ENCODE measurements at regions not wholly inside any gene's neighbourhood (a gene's known extent, or its start where the extent isn't known, plus 50 kb on each side); places are given as distances from the start of the nearest gene placed in this dataset.
A peak's percentile ranks its signal among the peaks of the same experiment; 100 is the strongest.
"Not testable (repeated sequence)": the region's sequence is repeated elsewhere in the genome, so short reads cannot be mapped to it uniquely, and the experiment has no call there.

DNA sequence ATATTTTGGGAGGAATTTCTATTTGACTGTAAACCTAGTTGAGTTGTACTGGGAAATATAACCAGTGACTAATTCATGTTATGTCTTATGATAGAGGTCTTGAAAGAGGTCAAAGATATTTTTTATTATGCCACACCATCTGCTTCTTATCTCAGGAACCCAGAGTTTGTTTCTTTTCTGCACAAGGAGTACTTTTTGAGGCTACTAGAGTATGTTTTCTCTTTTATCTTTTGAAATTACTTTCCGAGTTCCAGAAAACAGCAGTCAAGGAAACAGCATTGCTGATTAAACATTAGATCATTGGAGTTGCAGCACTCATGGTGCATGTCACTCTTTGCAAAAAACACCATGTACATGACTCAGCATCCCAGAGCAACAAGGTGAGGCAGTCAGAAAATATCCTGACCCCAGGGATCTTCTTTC lies 645.8 kb upstream of the NR2F2 start:
- DNase-seq (ENCODE audit: low read depth): peak; percentile 64

DNA sequence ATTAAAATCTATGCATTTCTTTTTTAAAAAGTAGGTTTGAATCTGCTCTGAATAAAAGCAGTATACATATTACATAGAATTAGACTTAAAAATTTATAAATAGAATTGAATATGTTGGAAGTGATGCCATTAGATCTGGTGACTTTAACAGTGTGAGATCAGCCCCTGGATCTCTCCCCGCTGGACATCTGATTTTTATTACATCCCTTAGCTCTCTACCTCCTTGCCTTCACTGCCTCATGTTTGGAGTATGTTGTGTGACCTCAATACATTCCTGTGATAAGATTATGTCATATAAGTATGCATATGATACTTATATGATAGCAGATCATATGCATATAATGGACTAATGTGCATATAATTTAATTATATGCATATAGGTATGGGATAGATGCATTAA lies 643.4 kb upstream of the NR2F2 start:
- DNase-seq (ENCODE audit: low read depth): no peak

DNA sequence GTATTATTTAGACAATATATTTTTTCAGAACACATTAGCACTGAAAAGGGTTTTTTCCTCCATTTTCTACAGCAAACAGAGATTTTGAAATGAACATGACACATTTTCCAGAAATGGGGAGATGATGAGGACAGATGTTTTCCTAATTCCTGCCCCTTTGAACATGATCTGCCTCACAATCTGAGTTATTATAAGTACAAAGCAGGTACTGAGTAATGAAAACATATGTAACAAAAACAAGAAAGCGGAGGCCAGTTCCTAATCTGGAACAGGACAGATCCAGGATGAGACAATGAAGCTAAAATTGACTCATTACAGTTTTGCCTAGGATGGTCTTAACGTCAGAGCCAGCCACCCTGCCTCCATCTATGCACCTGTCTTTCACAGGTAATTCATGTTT lies 642.8 kb upstream of the NR2F2 start:
- no peak for DNase-seq (ENCODE audit: low read depth)

DNA sequence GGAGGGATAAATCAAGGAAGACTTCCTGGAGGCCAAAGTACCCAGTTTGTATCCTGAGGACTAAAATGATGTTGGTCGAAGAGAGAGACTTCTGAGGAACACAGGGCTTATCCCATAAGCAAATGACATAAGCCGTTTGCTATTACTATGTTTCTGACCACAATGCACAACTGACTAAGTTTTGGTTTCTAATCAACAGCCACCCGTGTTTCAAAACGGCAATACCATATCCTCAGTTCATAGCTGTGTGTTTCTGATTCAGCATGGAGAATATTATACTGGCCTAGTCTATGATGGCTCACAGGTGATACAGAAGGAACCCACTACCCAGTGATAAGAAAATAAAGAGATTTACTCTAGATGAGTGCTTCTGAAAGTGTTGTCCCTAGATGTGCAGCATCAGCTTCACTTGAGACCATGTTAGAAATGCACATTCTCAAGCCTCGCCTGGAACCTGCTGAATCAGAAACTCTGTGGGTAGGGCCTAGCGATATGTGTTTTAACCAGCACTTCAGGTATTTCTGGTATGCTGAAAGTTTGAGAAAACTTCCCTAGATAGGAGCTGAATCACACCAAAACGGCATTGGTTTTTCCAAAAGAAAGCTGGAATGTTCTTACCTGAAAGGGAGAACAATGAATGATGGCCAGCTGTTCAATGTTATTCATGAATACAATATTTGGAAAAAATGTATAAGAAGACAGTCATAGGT lies 639.7 kb upstream of the NR2F2 start:
- DNase-seq (ENCODE audit: low read depth): no peak

DNA sequence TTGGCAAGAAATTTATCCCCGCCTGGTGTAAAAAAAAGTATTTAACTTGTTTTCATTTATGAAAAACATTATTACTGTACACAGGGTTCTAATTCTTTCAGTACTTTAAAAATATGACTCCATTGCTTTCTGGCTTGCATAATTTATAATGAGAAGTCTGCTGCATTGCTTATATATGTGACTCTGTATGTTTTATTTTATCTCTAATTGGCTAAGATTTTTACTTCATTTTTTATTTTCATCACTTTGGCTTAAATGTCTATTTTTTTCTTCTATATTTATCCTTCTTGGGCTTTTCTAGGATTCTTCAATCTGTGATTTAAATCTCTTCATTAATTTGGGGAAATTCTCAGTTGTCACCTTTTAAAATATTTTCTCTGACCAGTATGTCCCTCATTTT lies 636.6 kb upstream of the NR2F2 start:
- no peak for DNase-seq (ENCODE audit: low read depth)

DNA sequence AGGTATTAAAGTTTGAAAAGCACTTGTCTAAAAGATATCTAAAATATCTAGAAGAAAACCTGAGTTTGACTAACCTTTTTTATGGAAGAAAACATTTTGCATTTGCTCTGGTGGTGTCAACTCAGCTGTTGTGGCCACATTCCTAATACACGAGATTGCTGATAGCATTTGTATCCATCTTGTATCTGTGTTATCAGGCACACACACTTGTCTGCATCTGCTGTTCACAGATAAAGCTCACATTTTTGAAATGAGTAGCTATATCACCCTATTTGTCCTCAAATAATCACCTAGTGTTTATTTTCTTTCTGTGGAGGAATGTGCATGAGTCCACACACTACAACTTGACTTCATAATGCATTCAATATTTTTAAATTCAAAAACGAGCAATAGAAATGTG lies 632.3 kb upstream of the NR2F2 start:
- no peak for DNase-seq (ENCODE audit: low read depth)

DNA sequence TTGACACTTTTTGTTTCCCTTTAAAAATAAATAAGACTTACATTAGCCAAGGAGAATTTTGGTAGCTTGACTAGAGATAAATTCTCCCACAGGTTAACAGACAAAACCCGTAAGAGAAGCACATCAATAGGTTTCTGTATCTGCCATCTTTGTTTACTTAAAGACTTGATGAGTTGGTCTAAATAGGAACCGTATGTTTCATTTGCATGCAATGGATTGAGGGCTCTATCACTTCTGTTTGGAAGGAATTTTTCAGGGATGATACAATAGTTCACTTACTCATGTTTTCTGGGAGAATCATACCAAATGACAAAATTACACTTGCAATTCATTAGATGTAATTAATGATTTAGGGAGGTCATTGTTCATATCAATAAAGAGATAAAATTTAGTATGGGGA lies 631.5 kb upstream of the NR2F2 start:
- DNase-seq (ENCODE audit: low read depth): no peak

DNA sequence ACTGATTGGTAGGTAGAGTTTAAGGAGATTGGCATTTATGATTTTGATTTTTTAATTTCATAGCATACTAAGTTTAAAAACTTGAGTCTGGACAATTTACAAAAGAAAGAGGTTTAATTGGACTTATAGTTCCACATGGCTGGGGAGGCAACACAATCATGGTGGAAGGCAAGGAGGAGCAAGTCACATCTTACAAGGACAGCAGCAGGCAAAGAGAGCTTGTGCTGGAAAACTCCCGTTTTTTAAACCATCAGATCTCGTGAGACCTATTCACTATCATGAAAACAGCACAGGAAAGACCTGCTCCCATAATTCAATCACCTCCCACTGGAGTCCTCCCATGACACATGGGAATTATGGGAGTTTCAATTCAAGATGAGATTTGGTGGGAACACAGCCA lies 630.9 kb upstream of the NR2F2 start:
- DNase-seq (ENCODE audit: low read depth): no peak

DNA sequence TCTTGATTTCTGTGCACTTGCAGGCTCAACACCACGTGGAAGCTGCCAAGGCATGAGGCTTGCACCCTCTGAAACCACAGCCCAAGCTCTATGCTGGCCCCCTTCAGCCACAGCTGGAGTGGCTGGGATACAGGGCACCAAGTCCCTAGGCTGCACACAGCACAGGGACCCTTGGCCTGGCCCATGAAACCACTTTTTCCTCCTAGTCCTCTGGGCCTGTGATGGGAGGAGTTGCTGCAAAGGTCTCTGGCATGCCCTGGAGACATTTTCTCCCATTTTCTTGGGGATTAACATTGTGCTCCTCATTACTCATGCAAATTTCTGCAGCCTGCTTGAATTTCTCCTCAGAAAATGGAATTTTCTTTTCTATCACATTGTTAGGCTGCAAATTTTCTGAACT lies 629.8 kb upstream of the NR2F2 start:
- DNase-seq (ENCODE audit: low read depth): not testable (repeated sequence)

DNA sequence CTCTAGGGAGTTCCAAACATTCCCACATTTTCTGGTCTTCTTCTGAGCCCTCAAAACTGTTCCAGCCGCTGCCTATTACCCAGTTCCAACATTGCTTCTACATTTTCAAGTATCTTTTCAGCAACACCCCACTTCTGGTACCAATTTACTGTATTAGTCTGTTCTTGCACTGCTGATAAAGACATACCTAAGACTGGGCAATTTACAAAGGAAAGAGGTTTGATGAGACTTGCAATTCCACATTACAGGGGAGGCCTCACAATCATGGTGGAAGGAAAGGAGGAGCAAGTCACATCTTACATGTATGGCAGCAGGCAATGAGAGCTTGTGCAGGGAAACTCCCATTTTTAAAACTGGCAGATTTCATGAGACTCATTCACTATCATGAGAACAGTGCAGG lies 629.1 kb upstream of the NR2F2 start:
- no peak for DNase-seq (ENCODE audit: low read depth)

DNA sequence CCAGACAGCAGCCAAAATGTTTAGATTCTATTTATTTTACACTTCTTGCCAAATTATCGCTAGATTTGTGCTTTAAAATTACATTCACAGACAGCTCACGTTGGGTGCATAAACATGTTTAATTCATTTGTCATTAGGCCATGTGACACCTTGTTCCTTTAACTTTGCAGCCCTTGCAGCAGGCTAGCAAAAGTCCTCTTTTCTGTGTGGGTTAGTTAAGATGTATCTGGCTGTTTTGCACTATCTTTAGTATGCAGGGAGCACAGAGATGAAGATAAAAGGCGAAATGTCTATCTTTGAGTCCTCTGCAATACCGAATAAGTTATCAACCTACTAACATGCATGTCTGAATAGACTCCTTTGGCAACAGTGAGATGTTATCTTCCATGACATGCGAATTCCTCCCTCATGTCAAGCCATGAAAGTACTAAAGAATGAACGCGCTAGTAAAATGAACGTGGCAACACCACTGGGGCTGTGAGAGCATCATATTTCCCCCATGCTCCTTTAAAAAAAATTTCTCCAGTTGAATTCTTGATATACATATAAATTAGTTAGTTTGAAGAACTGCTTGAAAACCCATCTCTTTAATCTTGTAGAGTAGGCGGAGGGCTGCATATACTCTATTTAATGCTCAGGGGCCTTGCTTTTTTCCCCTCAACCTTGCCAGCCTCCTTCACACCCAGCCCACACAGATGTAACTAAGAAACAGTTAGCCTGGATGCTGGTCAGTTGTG lies 620.4 kb upstream of the NR2F2 start:
- DNase-seq (ENCODE audit: low read depth): no peak

DNA sequence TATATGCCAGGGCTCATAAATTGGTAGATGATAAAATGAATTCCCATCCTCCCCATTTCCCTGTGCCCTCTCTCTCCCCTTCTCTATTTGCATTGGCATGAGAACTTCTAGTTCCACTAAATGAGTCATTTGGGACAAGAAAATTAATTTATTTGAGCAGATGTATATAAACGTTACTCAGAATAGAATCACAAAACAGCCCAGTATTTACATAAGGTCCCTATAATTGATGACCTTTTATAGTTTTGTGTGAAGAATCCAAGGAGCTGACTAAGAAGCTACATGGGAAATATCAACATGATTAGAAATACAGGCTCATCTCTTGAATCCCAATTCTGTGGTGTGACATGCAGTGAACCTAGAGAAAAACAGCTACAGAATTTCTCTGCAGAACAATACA lies 617.7 kb upstream of the NR2F2 start:
- no peak for DNase-seq (ENCODE audit: low read depth)

DNA sequence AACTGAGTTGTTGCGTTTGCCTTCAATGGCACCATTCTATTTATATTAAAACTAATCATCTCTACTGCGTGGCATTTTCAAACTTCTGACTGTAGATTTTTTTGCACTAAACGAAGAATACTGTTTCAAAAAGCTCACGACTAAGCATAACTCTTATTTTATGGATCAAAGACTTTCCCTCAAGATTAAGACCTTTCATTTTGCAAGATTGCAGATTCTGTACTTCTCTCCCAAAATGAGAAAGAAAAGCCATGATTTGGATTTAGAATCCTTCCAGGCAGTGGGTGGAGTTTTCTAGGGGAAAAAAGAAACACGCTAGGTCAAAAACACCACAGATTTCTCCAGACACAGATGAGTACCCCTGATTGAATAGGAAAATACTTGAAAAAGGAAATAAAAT lies 617.2 kb upstream of the NR2F2 start:
- DNase-seq (ENCODE audit: low read depth): no peak

DNA sequence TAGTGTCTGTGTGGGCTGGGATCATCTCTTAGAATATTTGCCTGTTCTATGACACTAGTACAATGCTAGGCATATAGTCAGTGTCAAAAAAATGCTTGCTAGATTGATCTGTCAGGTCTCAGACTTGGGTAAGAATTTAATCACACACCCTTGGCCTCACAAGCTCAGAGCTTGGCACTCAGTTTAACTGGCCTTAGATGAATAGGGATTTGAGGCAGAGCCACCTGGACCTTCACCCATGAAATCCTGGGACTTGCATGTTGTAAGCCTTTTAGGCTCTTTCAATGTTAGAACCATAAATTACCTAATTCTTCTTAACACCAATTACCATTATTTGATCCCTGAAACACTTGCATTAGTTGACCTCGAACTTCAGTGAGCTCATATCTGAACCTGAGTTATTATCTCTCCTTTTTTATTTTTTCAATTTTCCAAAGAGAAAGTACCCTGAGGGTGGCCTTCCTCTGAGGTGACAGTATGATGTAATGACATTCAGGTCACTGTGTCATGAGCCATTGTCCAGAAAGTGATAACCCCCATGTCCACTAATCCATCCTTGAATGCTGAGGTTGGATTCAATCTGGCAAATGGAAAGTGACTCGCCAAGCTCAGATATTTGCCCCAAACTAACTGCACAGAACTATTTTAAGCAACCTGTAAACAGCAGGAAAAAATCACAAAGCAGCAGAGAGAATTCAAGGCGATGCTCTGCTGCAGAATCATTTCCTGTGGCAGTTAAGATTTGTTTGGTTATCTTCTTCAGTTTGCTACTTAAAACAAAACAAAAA lies 615.2 kb upstream of the NR2F2 start:
- no peak for DNase-seq (ENCODE audit: low read depth)

DNA sequence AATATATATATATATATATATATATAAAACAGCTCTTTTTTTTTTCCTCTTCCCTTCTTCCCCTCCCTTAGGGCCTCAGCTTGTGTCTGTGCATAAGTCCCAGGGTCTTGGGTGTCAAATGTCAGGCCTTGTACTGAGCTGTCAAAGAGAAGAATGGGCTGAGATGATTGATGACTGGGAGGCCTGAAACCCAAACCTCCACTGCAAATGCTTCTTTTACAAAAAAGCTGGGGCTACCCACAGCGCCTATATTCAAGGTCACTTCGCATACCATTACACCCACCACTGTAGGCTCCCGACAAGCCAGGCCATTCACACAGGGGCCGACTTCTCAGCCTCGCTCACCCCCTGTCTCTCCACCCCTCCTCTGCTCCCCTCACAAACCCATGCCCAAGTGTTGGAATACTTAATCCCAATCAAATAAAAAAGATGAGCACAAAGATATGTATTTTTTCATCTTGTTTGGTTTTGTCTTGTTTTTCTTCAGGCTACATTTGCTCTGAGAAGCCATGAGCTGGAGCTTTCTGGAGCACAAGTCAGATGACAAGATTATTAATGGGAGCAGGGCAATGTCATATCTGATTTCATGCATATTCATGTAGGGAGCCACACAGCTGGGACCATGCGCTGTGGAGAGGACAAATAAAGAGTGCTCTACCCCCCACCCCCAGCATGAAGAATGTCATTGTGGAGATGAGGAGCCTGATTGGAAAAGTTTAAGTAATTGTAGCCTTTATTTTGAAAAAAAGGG lies 614.4 kb upstream of the NR2F2 start:
- DNase-seq (ENCODE audit: low read depth): no peak

DNA sequence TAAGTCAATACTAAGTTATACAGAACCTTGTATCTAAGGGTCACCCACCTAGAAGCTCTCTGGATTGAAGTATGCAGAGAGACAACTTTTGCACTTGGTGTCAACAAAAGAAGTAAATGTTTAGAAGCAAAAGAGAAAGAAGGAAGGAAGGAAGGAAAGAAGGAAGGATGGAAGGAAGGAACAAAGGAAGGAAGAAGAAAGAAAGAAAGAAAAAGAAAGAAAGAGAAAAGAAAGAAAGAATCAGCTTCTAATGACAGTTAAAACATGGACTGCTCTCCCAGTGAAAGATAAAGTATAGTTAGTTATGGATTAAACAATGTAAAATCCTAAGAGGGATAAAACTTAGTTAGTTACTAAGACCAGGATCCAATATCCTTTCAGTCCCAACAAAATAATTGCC lies 613.8 kb upstream of the NR2F2 start:
- DNase-seq (ENCODE audit: low read depth): no peak

DNA sequence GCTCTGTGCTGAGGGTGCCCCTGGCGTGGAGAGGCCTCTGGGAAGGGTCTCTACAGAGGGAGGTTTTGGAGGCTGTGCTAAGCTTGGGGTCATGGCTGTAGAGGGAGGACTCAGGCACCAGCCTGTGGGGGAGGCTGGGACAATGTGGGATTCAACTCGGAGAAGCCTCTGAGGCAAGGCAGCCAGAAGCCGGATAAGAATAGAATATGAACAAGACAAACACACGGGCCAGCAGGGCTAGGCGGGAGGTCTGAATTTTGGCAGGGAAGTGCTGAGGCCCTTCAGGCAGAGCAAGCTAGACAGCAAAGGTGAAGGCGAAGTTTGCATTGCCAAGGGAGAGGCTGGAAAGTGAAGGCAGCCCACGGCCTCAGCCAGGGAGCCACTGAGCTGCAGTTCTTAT lies 612.1 kb upstream of the NR2F2 start:
- no peak for DNase-seq (ENCODE audit: low read depth)

DNA sequence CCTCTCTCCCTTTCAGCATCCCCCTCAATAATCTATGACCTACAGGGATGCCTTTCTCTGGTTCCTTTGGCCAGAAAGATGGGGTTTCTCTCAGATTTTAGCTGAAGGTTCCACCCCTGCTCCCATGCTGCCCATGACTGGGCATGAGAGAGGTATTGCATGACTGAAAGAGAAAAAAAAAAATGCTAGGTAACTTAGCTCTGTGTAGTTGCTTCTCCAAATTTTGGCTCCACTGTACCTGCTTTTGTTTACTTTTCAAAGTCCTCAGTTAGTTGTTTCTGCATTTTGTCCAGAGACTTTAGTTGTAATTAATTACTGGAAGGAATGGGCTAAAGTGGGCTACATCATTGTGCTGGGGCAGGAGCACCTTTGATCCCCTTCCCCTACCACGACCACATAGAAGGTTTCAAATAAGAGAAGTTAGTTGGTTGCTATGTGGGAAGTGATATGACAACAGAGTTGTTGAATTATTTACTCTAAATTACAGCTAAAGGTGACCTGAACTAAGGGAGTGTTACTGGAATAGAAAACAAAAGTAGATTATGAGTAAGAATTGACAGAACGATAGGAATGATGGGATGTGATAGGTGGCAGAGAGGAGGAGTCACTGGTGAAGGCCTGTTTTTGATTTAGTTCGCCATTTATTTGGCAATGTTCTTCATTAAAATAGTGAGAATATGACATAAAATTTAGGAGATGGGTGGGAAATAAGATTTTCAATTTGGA lies 605.4 kb upstream of the NR2F2 start:
- no peak for DNase-seq (ENCODE audit: low read depth)

DNA sequence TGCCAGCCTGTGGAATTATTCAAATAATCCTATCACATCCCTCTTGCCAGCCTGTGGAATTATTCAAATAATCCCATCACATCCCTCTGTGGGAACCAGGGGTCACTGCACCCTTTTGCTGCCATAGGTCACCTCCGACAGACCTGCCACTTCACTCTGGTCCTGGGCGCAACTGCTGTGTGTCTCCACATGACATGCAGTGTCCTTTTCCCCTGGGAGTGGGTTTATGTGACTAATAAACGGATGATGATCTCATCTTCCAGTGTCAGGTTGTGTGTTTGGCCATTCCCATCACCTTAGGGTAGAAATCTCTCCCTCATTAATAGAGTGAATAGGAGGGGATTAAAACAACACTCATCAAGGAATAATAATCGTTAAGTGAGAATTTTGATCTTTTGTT lies 603.6 kb upstream of the NR2F2 start:
- no peak for DNase-seq (ENCODE audit: low read depth)

DNA sequence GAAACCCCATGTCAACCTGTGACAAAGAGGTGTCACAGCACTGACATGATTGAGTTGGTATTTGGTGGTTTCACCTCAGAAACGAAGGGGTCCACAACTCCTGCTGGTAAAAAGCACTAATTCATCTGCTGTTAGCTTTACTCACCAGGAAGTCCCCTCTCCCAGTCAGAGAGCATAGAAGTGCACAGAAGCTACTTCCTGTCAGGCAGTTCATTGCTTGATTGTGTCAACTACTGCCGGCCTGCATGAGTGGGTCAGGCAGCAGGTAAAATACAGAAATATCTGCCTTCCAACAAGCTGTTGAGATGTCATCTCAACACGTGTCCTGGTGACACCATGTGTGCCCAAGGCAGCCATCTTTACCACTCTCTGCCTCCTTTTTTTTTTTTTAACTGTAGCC lies 596.6 kb upstream of the NR2F2 start:
- DNase-seq (ENCODE audit: low read depth): no peak

DNA sequence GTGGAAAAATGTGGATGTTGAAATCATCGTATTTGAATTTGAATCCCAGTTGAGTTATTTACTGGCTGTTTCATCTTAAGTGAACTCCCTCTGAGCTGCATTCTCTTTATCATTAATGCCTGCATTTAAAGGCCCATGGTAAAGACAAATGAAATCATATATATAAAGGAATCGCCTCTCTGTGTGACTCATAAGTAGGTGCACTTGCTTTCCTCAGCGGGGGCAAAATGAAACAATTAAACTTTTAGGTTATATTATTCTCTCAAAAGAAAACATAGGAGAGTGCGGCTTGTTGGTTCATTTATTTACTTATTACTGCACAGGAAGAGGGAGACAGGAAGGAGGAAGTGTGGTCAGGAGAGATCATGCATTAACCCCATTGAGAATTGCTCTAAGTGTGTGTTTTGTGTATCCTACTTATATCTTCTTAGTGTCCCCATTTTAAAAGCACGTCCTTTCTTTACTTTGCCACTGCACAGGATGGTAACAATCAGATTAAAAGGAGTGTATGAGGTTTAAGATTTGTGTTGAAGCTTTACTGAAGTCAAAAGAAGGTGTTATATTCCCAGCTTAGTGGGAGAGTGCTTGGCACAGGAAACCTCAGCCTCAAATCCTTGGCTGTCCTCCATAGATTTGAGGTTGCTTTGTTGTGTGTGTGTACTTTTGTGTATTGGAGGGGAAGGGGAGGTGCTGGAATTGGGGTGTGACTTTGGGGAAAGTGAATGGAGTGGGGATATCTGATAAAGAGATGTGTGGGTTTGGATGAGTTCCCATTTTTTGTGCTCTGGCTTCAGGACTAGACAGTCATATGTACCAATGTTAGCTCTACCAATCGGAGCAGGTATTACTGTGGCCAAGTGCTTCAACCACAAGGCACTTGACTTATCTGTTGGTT lies 595.8 kb upstream of the NR2F2 start:
- DNase-seq (ENCODE audit: low read depth): no peak
